Liver (tissue), 8 donors: ENCODE measurements at regions not wholly inside any gene's neighbourhood (a gene's known extent, or its start where the extent isn't known, plus 50 kb on each side); places are given as distances from the start of the nearest gene placed in this dataset.
A peak's percentile ranks its signal among the peaks of the same experiment; 100 is the strongest.

Experiments
- DNase-seq: peaks from one replicate; pipeline ENCODE4 v3.0.0-alpha.2; 2017; ENCODE audit warnings: low spot score
- H3K27ac ChIP-seq, 2 donors: one replicate each; pipeline ENCODE4 v1.7.0; 2013; ENCODE audit warnings: inconsistent platforms in 2 of 2, low read length in 2 of 2, control low read depth in 1 of 2, low read depth in 1 of 2, mild to moderate bottlenecking in 1 of 2
- H3K27me3 ChIP-seq, 4 donors: one replicate each; pipeline versions ENCODE4 v1.6.1 to v1.7.0; 2013; ENCODE audit warnings: low read length in 3 of 4, inconsistent platforms in 1 of 4, mild to moderate bottlenecking in 1 of 4, moderate library complexity in 1 of 4; ENCODE audit not compliant: control insufficient read depth in 4 of 4, insufficient read depth in 4 of 4
- H3K36me3 ChIP-seq, 4 donors: one replicate each; pipeline versions ENCODE4 v1.6.1 to v1.7.0; 2013; ENCODE audit warnings: low read length in 3 of 4, mild to moderate bottlenecking in 3 of 4, low read depth in 1 of 4, moderate library complexity in 1 of 4; ENCODE audit not compliant: control insufficient read depth in 4 of 4, insufficient read depth in 3 of 4
- H3K4me1 ChIP-seq, 4 donors: one replicate each; pipeline versions ENCODE4 v1.6.1 to v1.7.0; 2013; ENCODE audit warnings: low read length in 3 of 4, mild to moderate bottlenecking in 3 of 4, moderate library complexity in 1 of 4; ENCODE audit not compliant: control insufficient read depth in 4 of 4, insufficient read depth in 4 of 4
- H3K4me3 ChIP-seq, 3 donors: one replicate each; pipeline versions ENCODE4 v1.6.1 to v1.7.0; 2013; ENCODE audit warnings: low read length in 3 of 3, control low read depth in 1 of 3, low read depth in 1 of 3, mild to moderate bottlenecking in 1 of 3
- H3K9ac ChIP-seq, 2 donors: one replicate each; pipeline ENCODE4 v1.7.0; 2013; ENCODE audit warnings: low read length in 2 of 2, mild to moderate bottlenecking in 2 of 2, moderate library complexity in 2 of 2, control low read depth in 1 of 2, low read depth in 1 of 2
- H3K9me3 ChIP-seq, 4 donors: one replicate each; pipeline versions ENCODE4 v1.6.1 to v1.7.0; 2013; ENCODE audit warnings: low read length in 3 of 4; ENCODE audit not compliant: control insufficient read depth in 4 of 4
- EGR1 ChIP-seq, 2 donors: IDR thresholded peaks; 2 replicates each; pipeline ENCODE4 v1.6.1; 2016 to 2018; ENCODE audit warnings: antibody characterized with exemption in 2 of 2, low read depth in 2 of 2
- FOXA1 ChIP-seq: IDR thresholded peaks from 2 replicates; pipeline ENCODE4 v1.6.1; 2016; ENCODE audit warnings: antibody characterized with exemption
- FOXA2 ChIP-seq: IDR thresholded peaks from 2 replicates; pipeline ENCODE4 v1.6.1; 2016; ENCODE audit warnings: antibody characterized with exemption
- GABPA ChIP-seq, 2 donors: IDR thresholded peaks in 1 of 2; conservative IDR thresholded peaks in 1 of 2; 2 replicates each; pipeline ENCODE4 v1.6.1; 2016; ENCODE audit warnings: antibody characterized with exemption in 2 of 2, mild to moderate bottlenecking in 1 of 2, moderate library complexity in 1 of 2
- HNF4A ChIP-seq, 2 donors: conservative IDR thresholded peaks; 2 replicates each; pipeline ENCODE4 v1.6.1; 2016; ENCODE audit warnings: antibody characterized with exemption in 2 of 2, mild to moderate bottlenecking in 2 of 2
- HNF4G ChIP-seq: IDR thresholded peaks from 2 replicates; pipeline ENCODE4 v1.6.1; 2016; ENCODE audit warnings: antibody characterized with exemption
- JUND ChIP-seq, 2 donors: IDR thresholded peaks; 2 replicates each; pipeline ENCODE4 v1.6.1; 2016; ENCODE audit warnings: antibody characterized with exemption in 2 of 2
- NR2F2 ChIP-seq: IDR thresholded peaks from 2 replicates; pipeline ENCODE4 v1.6.1; 2016; ENCODE audit warnings: antibody characterized with exemption
- SP1 ChIP-seq: IDR thresholded peaks from 2 replicates; pipeline ENCODE4 v1.6.1; 2018; ENCODE audit warnings: antibody characterized with exemption, mild to moderate bottlenecking
- TAF1 ChIP-seq: conservative IDR thresholded peaks from 2 replicates; pipeline ENCODE4 v1.6.1; 2016; ENCODE audit warnings: antibody characterized with exemption, mild to moderate bottlenecking
- YY1 ChIP-seq: IDR thresholded peaks from 2 replicates; pipeline ENCODE4 v1.6.1; 2016; ENCODE audit warnings: antibody characterized with exemption, mild to moderate bottlenecking
- WGBS: extraction: QIAGEN DNeasy Blood & Tissue Kit; methylation state at CpG from one replicate; pipeline ENCODE4 v1.1.7; 2013; 5-methylcytosine and 5-hydroxymethylcytosine counted together
- TF ChIP-seq, protein P1 (sequence below): IDR thresholded peaks from 2 replicates; pipeline ENCODE4 v1.6.1; 2016; ENCODE audit warnings: antibody characterized with exemption
- TF ChIP-seq, protein P2 (sequence below): fragments of 150-350 bp; IDR thresholded peaks from 2 replicates; pipeline ENCODE4 v1.5.1; 2017; ENCODE audit warnings: improper control_type of control experiment, low read depth, low read length; ENCODE audit not compliant: missing input control
- TF ChIP-seq, protein P3 (sequence below): IDR thresholded peaks from 2 replicates; pipeline ENCODE4 v1.6.1; 2016; ENCODE audit warnings: antibody characterized with exemption
- TF ChIP-seq, protein P4 (sequence below): IDR thresholded peaks from 2 replicates; pipeline ENCODE4 v1.6.1; 2016; ENCODE audit warnings: antibody characterized with exemption
- TF ChIP-seq, protein P5 (sequence below): IDR thresholded peaks from 2 replicates; pipeline ENCODE4 v1.6.1; 2016; ENCODE audit warnings: antibody characterized with exemption, mild to moderate bottlenecking
- donor health status: healthy.
- donor health status: healthy.
- donor health status: healthy.
- donor health status: healthy.
- donor health status: healthy.

DNA sequence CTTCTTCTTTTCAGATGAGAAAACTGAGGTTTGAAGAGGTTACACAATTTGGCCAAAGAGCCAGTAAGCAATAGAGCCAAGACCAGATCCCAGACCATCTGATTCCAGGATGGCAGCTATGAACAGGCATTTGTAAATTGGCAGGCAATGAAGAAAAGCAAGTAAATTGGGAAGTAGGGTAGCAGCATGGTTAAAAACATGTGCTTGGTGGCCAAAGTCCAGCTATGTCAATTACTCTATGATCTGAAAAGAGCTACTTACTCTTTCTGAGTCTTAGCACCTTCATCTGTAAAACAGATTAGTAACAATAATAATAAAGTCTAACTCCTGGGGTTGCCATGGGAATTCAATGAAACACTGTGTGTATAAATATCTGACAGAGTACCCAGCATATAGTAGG, 60.2 kb upstream of the MDM1 start:
- H3K9me3 ChIP-seq = peaks cover 0 to 2% (median 0%) of the 10 kb centered on the region in 4 donors
- H3K36me3 ChIP-seq = no peaks in the 10 kb centered on the region
- H3K4me1 ChIP-seq = no peaks in the 10 kb centered on the region
- H3K27ac ChIP-seq = no peak overlapping the region
- H3K27me3 ChIP-seq = no peaks in the 10 kb centered on the region
- DNase-seq = no peak
- H3K9ac ChIP-seq = no peak overlapping the region
- TF ChIP-seq, protein P1, sequence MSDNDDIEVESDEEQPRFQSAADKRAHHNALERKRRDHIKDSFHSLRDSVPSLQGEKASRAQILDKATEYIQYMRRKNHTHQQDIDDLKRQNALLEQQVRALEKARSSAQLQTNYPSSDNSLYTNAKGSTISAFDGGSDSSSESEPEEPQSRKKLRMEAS = no peak
- TF ChIP-seq NR2F2 (no peak), HNF4A (conservative IDR thresholded peaks at IDR 0.05) (no peak), SP1 (no peak), FOXA1 (no peak), TAF1 (no peak), HNF4G (no peak), EGR1 (IDR thresholded peaks at IDR 0.05; ENCODE audit: low read depth in 2 of 2) (no peak), GABPA (IDR thresholded peaks at IDR 0.05 in 1 of 2, conservative IDR thresholded peaks at IDR 0.05 in 1 of 2) (no peak), FOXA2 (no peak), YY1 (no peak)
- TF ChIP-seq, protein P2, sequence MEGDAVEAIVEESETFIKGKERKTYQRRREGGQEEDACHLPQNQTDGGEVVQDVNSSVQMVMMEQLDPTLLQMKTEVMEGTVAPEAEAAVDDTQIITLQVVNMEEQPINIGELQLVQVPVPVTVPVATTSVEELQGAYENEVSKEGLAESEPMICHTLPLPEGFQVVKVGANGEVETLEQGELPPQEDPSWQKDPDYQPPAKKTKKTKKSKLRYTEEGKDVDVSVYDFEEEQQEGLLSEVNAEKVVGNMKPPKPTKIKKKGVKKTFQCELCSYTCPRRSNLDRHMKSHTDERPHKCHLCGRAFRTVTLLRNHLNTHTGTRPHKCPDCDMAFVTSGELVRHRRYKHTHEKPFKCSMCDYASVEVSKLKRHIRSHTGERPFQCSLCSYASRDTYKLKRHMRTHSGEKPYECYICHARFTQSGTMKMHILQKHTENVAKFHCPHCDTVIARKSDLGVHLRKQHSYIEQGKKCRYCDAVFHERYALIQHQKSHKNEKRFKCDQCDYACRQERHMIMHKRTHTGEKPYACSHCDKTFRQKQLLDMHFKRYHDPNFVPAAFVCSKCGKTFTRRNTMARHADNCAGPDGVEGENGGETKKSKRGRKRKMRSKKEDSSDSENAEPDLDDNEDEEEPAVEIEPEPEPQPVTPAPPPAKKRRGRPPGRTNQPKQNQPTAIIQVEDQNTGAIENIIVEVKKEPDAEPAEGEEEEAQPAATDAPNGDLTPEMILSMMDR = no peak
- TF ChIP-seq, protein P3, sequence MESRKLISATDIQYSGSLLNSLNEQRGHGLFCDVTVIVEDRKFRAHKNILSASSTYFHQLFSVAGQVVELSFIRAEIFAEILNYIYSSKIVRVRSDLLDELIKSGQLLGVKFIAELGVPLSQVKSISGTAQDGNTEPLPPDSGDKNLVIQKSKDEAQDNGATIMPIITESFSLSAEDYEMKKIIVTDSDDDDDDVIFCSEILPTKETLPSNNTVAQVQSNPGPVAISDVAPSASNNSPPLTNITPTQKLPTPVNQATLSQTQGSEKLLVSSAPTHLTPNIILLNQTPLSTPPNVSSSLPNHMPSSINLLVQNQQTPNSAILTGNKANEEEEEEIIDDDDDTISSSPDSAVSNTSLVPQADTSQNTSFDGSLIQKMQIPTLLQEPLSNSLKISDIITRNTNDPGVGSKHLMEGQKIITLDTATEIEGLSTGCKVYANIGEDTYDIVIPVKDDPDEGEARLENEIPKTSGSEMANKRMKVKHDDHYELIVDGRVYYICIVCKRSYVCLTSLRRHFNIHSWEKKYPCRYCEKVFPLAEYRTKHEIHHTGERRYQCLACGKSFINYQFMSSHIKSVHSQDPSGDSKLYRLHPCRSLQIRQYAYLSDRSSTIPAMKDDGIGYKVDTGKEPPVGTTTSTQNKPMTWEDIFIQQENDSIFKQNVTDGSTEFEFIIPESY = no peak
- TF ChIP-seq, protein P4, sequence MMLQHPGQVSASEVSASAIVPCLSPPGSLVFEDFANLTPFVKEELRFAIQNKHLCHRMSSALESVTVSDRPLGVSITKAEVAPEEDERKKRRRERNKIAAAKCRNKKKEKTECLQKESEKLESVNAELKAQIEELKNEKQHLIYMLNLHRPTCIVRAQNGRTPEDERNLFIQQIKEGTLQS = no peak
- TF ChIP-seq, protein P5, sequence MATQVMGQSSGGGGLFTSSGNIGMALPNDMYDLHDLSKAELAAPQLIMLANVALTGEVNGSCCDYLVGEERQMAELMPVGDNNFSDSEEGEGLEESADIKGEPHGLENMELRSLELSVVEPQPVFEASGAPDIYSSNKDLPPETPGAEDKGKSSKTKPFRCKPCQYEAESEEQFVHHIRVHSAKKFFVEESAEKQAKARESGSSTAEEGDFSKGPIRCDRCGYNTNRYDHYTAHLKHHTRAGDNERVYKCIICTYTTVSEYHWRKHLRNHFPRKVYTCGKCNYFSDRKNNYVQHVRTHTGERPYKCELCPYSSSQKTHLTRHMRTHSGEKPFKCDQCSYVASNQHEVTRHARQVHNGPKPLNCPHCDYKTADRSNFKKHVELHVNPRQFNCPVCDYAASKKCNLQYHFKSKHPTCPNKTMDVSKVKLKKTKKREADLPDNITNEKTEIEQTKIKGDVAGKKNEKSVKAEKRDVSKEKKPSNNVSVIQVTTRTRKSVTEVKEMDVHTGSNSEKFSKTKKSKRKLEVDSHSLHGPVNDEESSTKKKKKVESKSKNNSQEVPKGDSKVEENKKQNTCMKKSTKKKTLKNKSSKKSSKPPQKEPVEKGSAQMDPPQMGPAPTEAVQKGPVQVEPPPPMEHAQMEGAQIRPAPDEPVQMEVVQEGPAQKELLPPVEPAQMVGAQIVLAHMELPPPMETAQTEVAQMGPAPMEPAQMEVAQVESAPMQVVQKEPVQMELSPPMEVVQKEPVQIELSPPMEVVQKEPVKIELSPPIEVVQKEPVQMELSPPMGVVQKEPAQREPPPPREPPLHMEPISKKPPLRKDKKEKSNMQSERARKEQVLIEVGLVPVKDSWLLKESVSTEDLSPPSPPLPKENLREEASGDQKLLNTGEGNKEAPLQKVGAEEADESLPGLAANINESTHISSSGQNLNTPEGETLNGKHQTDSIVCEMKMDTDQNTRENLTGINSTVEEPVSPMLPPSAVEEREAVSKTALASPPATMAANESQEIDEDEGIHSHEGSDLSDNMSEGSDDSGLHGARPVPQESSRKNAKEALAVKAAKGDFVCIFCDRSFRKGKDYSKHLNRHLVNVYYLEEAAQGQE = no peak
- no peak overlapping the region for H3K4me3 ChIP-seq

DNA sequence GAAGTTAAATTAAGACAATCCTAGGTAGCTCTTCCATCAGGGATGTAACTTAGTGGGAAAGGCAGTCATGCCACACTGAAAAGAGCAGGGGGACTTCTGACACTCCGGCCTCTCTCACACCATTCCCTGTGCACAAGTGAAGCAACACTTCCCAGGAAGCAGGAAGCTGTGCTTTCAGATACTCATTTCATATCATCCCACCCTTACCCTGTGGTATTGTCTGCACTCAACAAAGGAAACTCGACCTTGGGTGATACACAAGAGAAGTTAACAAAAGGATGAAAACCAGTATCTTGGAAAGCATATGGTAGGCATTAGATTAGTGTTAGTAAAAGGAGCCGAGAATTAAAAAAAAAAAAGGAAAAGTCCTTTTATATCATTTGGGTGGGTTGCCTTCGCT, 61.3 kb upstream of the MDM1 start:
- no peaks in the 10 kb centered on the region for H3K4me1 ChIP-seq
- H3K27ac ChIP-seq = no peak overlapping the region
- no peak overlapping the region for H3K4me3 ChIP-seq
- peaks cover 0 to 2% (median 0%) of the 10 kb centered on the region in 4 donors for H3K9me3 ChIP-seq
- no peak for DNase-seq
- no peaks in the 10 kb centered on the region for H3K27me3 ChIP-seq
- no peak overlapping the region for H3K9ac ChIP-seq
- H3K36me3 ChIP-seq = no peaks in the 10 kb centered on the region
- 73% methylated on average over 4 of the region's 4 CpGs for WGBS
- TF ChIP-seq HNF4A (conservative IDR thresholded peaks at IDR 0.05) (no peak), SP1 (no peak), TAF1 (no peak), HNF4G (no peak), JUND (IDR thresholded peaks at IDR 0.05) (no peak), NR2F2 (peak; percentile 67)
- TF ChIP-seq, protein P2 = no peak
